ENCODE measurements at regions not wholly inside any gene's neighbourhood (a gene's known extent, or its start where the extent isn't known, plus 50 kb on each side); places are given as distances from the start of the nearest gene placed in this dataset.

GRCh38 chrX:142655507-142655906 is 370.2 kb upstream of the SPANXN4 start:
- no peaks in the 10 kb centered on the region for H3K9me3 ChIP-seq
- TF ChIP-seq HOXA7 (CRISPR knock-in tag; IDR thresholded peaks at IDR 0.05) (no peak), TP53 (CRISPR knock-in tag; IDR thresholded peaks at IDR 0.05) (no peak), KDM1A (IDR thresholded peaks at IDR 0.05; ENCODE audit: low read depth) (no peak), POLR2A (IDR thresholded peaks at IDR 0.05; ENCODE audit: low read length) (no peak), HMGXB4 (CRISPR knock-in tag; IDR thresholded peaks at IDR 0.05; ENCODE audit: borderline replicate concordance) (no peak), RFX5 (IDR thresholded peaks at IDR 0.05) (no peak), CBX2 (IDR thresholded peaks at IDR 0.05; ENCODE audit: borderline replicate concordance, low read depth) (no peak), EHMT2 (IDR thresholded peaks at IDR 0.05; ENCODE audit: low read depth) (no peak), NR3C1 (IDR thresholded peaks at IDR 0.05) (no peak), NPAS2 (CRISPR knock-in tag; IDR thresholded peaks at IDR 0.05; ENCODE audit: borderline replicate concordance) (no peak), SMC3 (IDR thresholded peaks at IDR 0.05) (no peak), USF2 (IDR thresholded peaks at IDR 0.05) (no peak), CEBPB (IDR thresholded peaks at IDR 0.05) (no peak)
- no peak overlapping the region for H3K4me3 ChIP-seq
- no peak overlapping the region for H3K27ac ChIP-seq
- H3K4me1 ChIP-seq = no peaks in the 10 kb centered on the region
- DNase-seq (ENCODE audit: low read depth in 1 of 2, low spot score in 1 of 2) (no peak), FAIRE-seq (no peak), ATAC-seq (no peak)
- H3K4me2 ChIP-seq = no peak overlapping the region
- 41% methylated on average over 2 of the region's 2 CpGs for WGBS (ENCODE audit: missing lambda C conversion rate)
- ChIA-PET CTCF (no interaction called here), POLR2A (no interaction called here)

- H3K27ac ChIP-seq = no peak overlapping the region
- no peak for DNase-seq (ENCODE audit: low read depth in 1 of 2, low spot score in 1 of 2)
- no peak for ATAC-seq
- H3K4me1 ChIP-seq = no peaks in the 10 kb centered on the region
- H3K4me2 ChIP-seq = no peak overlapping the region
- ChIA-PET POLR2A (no interaction called here), CTCF (no interaction called here)
- 0% methylated on average over 2 of the region's 2 CpGs for WGBS (ENCODE audit: missing lambda C conversion rate)
- FAIRE-seq = no peak
- H3K9me3 ChIP-seq = no peaks in the 10 kb centered on the region
- no peak for TF ChIP-seq MAFK (IDR thresholded peaks at IDR 0.05; ENCODE audit: partially characterized antibody)
- no peak for TF ChIP-seq HOXA7 (CRISPR knock-in tag; IDR thresholded peaks at IDR 0.05)
- no peak for TF ChIP-seq CHD2 (IDR thresholded peaks at IDR 0.05; ENCODE audit: low read length, partially characterized antibody)
- no peak for TF ChIP-seq HDAC2 (IDR thresholded peaks at IDR 0.05)
- TF ChIP-seq PBX3 (IDR thresholded peaks at IDR 0.05) = no peak
- TF ChIP-seq NFE2L2 (conservative IDR thresholded peaks at IDR 0.05; ENCODE audit: low read length) = no peak
- no peak for TF ChIP-seq HES2 (IDR thresholded peaks at IDR 0.05)
- no peak overlapping the region for H3K4me3 ChIP-seq
Observed at GRCh38 chrX:142637206-142637605, 388.5 kb upstream of the SPANXN4 start.

- FAIRE-seq (peak; percentile 59), DNase-seq (ENCODE audit: low read depth in 1 of 2, low spot score in 1 of 2) (no peak), ATAC-seq (no peak)
- H3K9me3 ChIP-seq = no peaks in the 10 kb centered on the region
- H3K4me3 ChIP-seq = no peak overlapping the region
- WGBS (ENCODE audit: missing lambda C conversion rate) = 4% methylated on average over 3 of the region's 3 CpGs
- H3K4me2 ChIP-seq = no peak overlapping the region
- CTCF ChIA-PET = no interaction called here
- H3K4me1 ChIP-seq = no peaks in the 10 kb centered on the region
- POLR2A ChIA-PET = no interaction called here
- H3K27ac ChIP-seq = no peak overlapping the region
- TF ChIP-seq POLR2AphosphoS2 (conservative IDR thresholded peaks at IDR 0.05; ENCODE audit: low read length) = no peak
- TF ChIP-seq SMC3 (IDR thresholded peaks at IDR 0.05) = no peak
- TF ChIP-seq SREBF2 (IDR thresholded peaks at IDR 0.05) = no peak
- TF ChIP-seq USF2 (IDR thresholded peaks at IDR 0.05) = no peak
- no peak for TF ChIP-seq EP300 (IDR thresholded peaks at IDR 0.05)
- no peak for TF ChIP-seq MYC (IDR thresholded peaks at IDR 0.05; ENCODE audit: borderline replicate concordance, low read length)
- TF ChIP-seq TFCP2L1 (CRISPR knock-in tag; IDR thresholded peaks at IDR 0.05) = no peak
- TF ChIP-seq FOSB (CRISPR knock-in tag; IDR thresholded peaks at IDR 0.05) = no peak
- TF ChIP-seq CTCF (IDR thresholded peaks at IDR 0.05) = no peak
- no peak for TF ChIP-seq ELK1 (IDR thresholded peaks at IDR 0.05; ENCODE audit: low read depth, low read length)
- TF ChIP-seq CHD4 (IDR thresholded peaks at IDR 0.05; ENCODE audit: borderline replicate concordance) = no peak
- no peak for TF ChIP-seq FOXS1 (CRISPR knock-in tag; IDR thresholded peaks at IDR 0.05)
- TF ChIP-seq POLR2A (IDR thresholded peaks at IDR 0.05; ENCODE audit: low read length) = no peak
Observed at GRCh38 chrX:142616636-142617035, 409.1 kb upstream of the SPANXN4 start.

All from A549 (cell line).